ENCODE measurements at regions not wholly inside any gene's neighbourhood (a gene's known extent, or its start where the extent isn't known, plus 50 kb on each side); places are given as distances from the start of the nearest gene placed in this dataset.

DNA sequence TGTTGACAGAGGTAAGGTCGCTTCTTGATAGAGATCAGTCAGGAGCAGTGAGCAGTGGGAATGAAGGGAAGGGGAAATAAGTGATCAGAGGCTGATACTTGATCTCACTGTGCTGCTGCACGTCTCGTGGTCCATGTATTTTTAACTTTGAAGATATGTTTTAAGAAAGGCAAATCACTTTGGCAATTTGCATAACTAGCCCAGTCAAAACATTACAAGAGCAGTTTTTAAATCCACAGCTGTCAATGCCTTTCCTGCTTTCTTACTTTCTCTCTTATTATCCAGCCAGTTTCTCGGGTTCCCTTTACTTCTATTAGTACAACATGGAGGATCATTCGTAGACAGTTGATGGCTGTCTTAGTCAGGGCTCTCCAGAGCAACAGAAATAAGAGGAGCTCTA, 472.8 kb downstream of the TMA16 start:
- no peaks in the 10 kb centered on the region for H3K9me3 ChIP-seq (ENCODE audit: insufficient read depth, low read length)
- no peaks in the 10 kb centered on the region for H3K4me1 ChIP-seq (ENCODE audit: insufficient read depth, insufficient read length)
- H3K9ac ChIP-seq (ENCODE audit: insufficient read length, low read depth): no peak overlapping the region
- DNase-seq (ENCODE audit: low read depth, low spot score): no peak
- H3K4me3 ChIP-seq (ENCODE audit: insufficient read length, low read depth): no peak overlapping the region
- no peaks in the 10 kb centered on the region for H3K36me3 ChIP-seq (ENCODE audit: insufficient read depth, insufficient read length, low read length)
- no peaks in the 10 kb centered on the region for H3K27me3 ChIP-seq (ENCODE audit: insufficient read depth, insufficient read length)
- TF ChIP-seq YY1 (IDR thresholded peaks at IDR 0.05; ENCODE audit: insufficient read depth, insufficient read length): no peak
- no peak for TF ChIP-seq SUZ12 (IDR thresholded peaks at IDR 0.05; ENCODE audit: extremely low read depth, insufficient read depth, insufficient read length)
- TF ChIP-seq ZNF274 (IDR thresholded peaks at IDR 0.05; ENCODE audit: low read depth, low read length): no peak

- no peak for DNase-seq (ENCODE audit: low read depth, low spot score)
- no peaks in the 10 kb centered on the region for H3K27me3 ChIP-seq (ENCODE audit: insufficient read depth, insufficient read length)
- no peak overlapping the region for H3K9ac ChIP-seq (ENCODE audit: insufficient read length, low read depth)
- no peaks in the 10 kb centered on the region for H3K36me3 ChIP-seq (ENCODE audit: insufficient read depth, insufficient read length, low read length)
- H3K9me3 ChIP-seq (ENCODE audit: insufficient read depth, low read length): no peaks in the 10 kb centered on the region
- no peak overlapping the region for H3K4me3 ChIP-seq (ENCODE audit: insufficient read length, low read depth)
- TF ChIP-seq YY1 (IDR thresholded peaks at IDR 0.05; ENCODE audit: insufficient read depth, insufficient read length) (no peak), SUZ12 (IDR thresholded peaks at IDR 0.05; ENCODE audit: extremely low read depth, insufficient read depth, insufficient read length) (no peak), ZNF274 (IDR thresholded peaks at IDR 0.05; ENCODE audit: low read depth, low read length) (no peak)
- no peaks in the 10 kb centered on the region for H3K4me1 ChIP-seq (ENCODE audit: insufficient read depth, insufficient read length)
Observed at GRCh38 chr4:163967710-163968109, 473.2 kb downstream of the TMA16 start.

GRCh38 chr4:163969291-163969690, 474.8 kb downstream of the TMA16 start:
- Histone ChIP-seq H3K27me3 (ENCODE audit: insufficient read depth, insufficient read length) (no peaks in the 10 kb centered on the region), H3K36me3 (ENCODE audit: insufficient read depth, insufficient read length, low read length) (no peaks in the 10 kb centered on the region), H3K4me3 (ENCODE audit: insufficient read length, low read depth) (no peak overlapping the region), H3K4me1 (ENCODE audit: insufficient read depth, insufficient read length) (no peaks in the 10 kb centered on the region), H3K9ac (ENCODE audit: insufficient read length, low read depth) (no peak overlapping the region), H3K9me3 (ENCODE audit: insufficient read depth, low read length) (no peaks in the 10 kb centered on the region)
- DNase-seq (ENCODE audit: low read depth, low spot score): no peak
- no peak for TF ChIP-seq YY1 (IDR thresholded peaks at IDR 0.05; ENCODE audit: insufficient read depth, insufficient read length)
- TF ChIP-seq ZNF274 (IDR thresholded peaks at IDR 0.05; ENCODE audit: low read depth, low read length): no peak
- no peak for TF ChIP-seq SUZ12 (IDR thresholded peaks at IDR 0.05; ENCODE audit: extremely low read depth, insufficient read depth, insufficient read length)

DNA sequence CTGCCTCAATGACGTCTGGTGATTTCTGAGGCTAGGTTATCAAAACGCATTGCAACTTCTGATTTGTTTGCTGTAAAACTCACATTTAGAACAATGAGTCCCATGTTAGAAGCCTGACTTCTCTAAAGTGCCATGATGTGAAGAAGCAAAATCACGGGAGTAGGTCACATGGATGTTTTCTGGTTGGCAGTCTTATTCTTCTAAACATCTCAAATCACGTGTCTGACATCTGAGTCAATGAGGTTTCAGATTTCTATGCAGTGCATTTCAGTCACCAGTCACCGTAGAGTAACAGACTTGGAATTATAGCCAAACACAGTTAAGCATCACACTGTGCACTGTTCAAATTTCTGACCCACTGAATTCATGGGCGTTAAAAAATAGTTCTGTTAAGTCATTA, 482.1 kb downstream of the TMA16 start:
- no peak overlapping the region for H3K4me3 ChIP-seq (ENCODE audit: insufficient read length, low read depth)
- TF ChIP-seq ZNF274 (IDR thresholded peaks at IDR 0.05; ENCODE audit: low read depth, low read length): no peak
- no peak for TF ChIP-seq YY1 (IDR thresholded peaks at IDR 0.05; ENCODE audit: insufficient read depth, insufficient read length)
- TF ChIP-seq SUZ12 (IDR thresholded peaks at IDR 0.05; ENCODE audit: extremely low read depth, insufficient read depth, insufficient read length): no peak
- no peaks in the 10 kb centered on the region for H3K36me3 ChIP-seq (ENCODE audit: insufficient read depth, insufficient read length, low read length)
- no peaks in the 10 kb centered on the region for H3K27me3 ChIP-seq (ENCODE audit: insufficient read depth, insufficient read length)
- no peaks in the 10 kb centered on the region for H3K9me3 ChIP-seq (ENCODE audit: insufficient read depth, low read length)
- no peak overlapping the region for H3K9ac ChIP-seq (ENCODE audit: insufficient read length, low read depth)
- no peak for DNase-seq (ENCODE audit: low read depth, low spot score)
- no peaks in the 10 kb centered on the region for H3K4me1 ChIP-seq (ENCODE audit: insufficient read depth, insufficient read length)

DNA sequence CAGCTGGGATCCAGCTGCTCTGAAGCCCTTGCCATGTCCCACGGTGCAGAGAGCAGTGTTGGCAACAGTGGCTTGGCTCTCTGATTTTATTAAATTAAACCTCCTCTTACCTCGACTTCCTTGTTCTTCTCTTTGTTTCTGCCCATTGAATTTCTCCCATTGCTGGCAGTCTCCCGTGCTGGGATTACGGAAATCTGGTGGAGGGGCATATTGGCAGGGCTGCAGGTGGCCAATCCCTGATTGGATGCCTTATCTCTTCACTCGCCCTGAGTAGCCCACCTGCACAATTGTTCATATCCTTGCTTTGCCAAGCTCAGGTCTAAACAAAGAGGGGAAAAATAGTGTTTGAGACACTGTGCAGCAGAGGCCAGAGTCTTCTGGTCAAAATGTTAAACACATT, 493.9 kb downstream of the TMA16 start:
- Histone ChIP-seq H3K4me1 (ENCODE audit: insufficient read depth, insufficient read length) (no peaks in the 10 kb centered on the region), H3K36me3 (ENCODE audit: insufficient read depth, insufficient read length, low read length) (no peaks in the 10 kb centered on the region), H3K27me3 (ENCODE audit: insufficient read depth, insufficient read length) (no peaks in the 10 kb centered on the region), H3K9ac (ENCODE audit: insufficient read length, low read depth) (no peak overlapping the region), H3K4me3 (ENCODE audit: insufficient read length, low read depth) (no peak overlapping the region), H3K9me3 (ENCODE audit: insufficient read depth, low read length) (no peaks in the 10 kb centered on the region)
- TF ChIP-seq SUZ12 (IDR thresholded peaks at IDR 0.05; ENCODE audit: extremely low read depth, insufficient read depth, insufficient read length): no peak
- no peak for TF ChIP-seq ZNF274 (IDR thresholded peaks at IDR 0.05; ENCODE audit: low read depth, low read length)
- no peak for TF ChIP-seq YY1 (IDR thresholded peaks at IDR 0.05; ENCODE audit: insufficient read depth, insufficient read length)
- DNase-seq (ENCODE audit: low read depth, low spot score): no peak

DNA sequence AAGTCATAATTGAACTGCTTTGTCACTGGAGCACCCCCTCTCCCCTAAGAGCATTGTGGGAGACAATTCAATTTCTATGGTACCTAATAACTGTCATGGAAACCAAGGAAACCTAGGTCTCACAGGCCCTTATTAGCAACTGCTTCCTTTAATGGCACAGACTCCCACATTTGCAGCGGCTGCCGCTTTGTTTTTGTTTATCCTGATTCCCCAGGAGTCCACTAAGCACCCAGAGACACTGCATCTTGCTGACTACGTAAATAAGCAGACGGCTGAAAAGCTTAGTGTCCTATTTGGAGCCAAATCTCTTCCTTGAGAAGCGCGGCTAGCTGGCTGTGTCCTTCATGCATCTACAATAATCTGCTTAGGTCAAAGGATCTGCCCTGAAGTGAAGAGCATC, 494.4 kb downstream of the TMA16 start:
- DNase-seq (ENCODE audit: low read depth, low spot score): no peak
- no peaks in the 10 kb centered on the region for H3K9me3 ChIP-seq (ENCODE audit: insufficient read depth, low read length)
- no peaks in the 10 kb centered on the region for H3K27me3 ChIP-seq (ENCODE audit: insufficient read depth, insufficient read length)
- H3K4me3 ChIP-seq (ENCODE audit: insufficient read length, low read depth): no peak overlapping the region
- H3K36me3 ChIP-seq (ENCODE audit: insufficient read depth, insufficient read length, low read length): no peaks in the 10 kb centered on the region
- no peak overlapping the region for H3K9ac ChIP-seq (ENCODE audit: insufficient read length, low read depth)
- TF ChIP-seq ZNF274 (IDR thresholded peaks at IDR 0.05; ENCODE audit: low read depth, low read length): no peak
- TF ChIP-seq YY1 (IDR thresholded peaks at IDR 0.05; ENCODE audit: insufficient read depth, insufficient read length): no peak
- no peaks in the 10 kb centered on the region for H3K4me1 ChIP-seq (ENCODE audit: insufficient read depth, insufficient read length)

- no peaks in the 10 kb centered on the region for H3K4me1 ChIP-seq (ENCODE audit: insufficient read depth, insufficient read length)
- no peak overlapping the region for H3K4me3 ChIP-seq (ENCODE audit: insufficient read length, low read depth)
- TF ChIP-seq ZNF274 (IDR thresholded peaks at IDR 0.05; ENCODE audit: low read depth, low read length) (no peak), SUZ12 (IDR thresholded peaks at IDR 0.05; ENCODE audit: extremely low read depth, insufficient read depth, insufficient read length) (no peak), YY1 (IDR thresholded peaks at IDR 0.05; ENCODE audit: insufficient read depth, insufficient read length) (no peak)
- H3K9me3 ChIP-seq (ENCODE audit: insufficient read depth, low read length): no peaks in the 10 kb centered on the region
- H3K36me3 ChIP-seq (ENCODE audit: insufficient read depth, insufficient read length, low read length): no peaks in the 10 kb centered on the region
- no peak overlapping the region for H3K9ac ChIP-seq (ENCODE audit: insufficient read length, low read depth)
- no peak for DNase-seq (ENCODE audit: low read depth, low spot score)
- no peaks in the 10 kb centered on the region for H3K27me3 ChIP-seq (ENCODE audit: insufficient read depth, insufficient read length)
Observed at GRCh38 chr4:163991298-163991865, 496.9 kb downstream of the TMA16 start.

Measured in NT2/D1 (cell line).